ENCODE measurements at regions not wholly inside any gene's neighbourhood (a gene's known extent, or its start where the extent isn't known, plus 50 kb on each side); places are given as distances from the start of the nearest gene placed in this dataset.

DNA sequence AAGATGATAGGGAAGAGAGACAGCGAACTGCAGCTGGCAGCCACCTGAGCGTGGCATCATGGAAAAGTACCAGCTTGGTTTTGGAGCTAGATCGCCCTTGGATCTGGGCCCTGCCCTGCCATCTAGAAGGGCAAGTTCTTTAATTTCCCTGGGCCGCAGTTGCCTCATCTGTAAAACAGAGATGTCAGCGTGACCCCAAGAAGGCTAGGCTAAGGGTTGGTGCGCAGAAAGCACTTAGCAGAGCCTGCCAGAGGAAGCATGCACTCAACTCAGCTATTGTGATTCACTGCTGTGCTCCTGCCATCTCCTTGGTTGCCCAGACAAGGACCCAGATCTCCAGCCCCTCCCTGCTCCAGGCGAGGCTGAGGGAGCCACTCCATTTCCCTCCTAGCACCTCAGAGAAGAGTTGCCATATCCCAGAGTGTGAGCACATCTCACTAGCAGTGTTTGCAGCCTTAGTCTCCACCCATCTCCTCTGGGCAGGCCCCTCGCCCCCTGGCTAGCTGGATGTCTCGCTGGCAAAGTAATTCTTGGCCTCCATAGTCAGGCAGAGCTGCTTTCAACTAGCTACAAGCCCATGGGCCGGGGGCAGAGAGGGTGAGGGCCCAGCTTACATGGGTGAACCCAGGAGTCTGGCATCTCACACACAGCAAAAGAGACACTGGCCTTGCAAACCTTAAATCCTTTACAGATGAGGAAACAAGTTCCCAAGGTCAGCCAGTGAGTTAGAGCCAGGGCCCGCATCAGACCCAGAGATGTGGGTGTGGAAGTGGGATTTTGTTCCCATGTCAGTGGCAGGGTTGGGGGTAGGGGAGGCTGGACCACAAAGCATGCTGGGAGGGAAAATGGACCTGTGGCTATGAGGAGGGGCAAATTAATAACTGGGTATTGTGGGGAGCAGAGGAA, 280.7 kb upstream of the TLE3 start (continued):
- TF ChIP-seq, protein P1, sequence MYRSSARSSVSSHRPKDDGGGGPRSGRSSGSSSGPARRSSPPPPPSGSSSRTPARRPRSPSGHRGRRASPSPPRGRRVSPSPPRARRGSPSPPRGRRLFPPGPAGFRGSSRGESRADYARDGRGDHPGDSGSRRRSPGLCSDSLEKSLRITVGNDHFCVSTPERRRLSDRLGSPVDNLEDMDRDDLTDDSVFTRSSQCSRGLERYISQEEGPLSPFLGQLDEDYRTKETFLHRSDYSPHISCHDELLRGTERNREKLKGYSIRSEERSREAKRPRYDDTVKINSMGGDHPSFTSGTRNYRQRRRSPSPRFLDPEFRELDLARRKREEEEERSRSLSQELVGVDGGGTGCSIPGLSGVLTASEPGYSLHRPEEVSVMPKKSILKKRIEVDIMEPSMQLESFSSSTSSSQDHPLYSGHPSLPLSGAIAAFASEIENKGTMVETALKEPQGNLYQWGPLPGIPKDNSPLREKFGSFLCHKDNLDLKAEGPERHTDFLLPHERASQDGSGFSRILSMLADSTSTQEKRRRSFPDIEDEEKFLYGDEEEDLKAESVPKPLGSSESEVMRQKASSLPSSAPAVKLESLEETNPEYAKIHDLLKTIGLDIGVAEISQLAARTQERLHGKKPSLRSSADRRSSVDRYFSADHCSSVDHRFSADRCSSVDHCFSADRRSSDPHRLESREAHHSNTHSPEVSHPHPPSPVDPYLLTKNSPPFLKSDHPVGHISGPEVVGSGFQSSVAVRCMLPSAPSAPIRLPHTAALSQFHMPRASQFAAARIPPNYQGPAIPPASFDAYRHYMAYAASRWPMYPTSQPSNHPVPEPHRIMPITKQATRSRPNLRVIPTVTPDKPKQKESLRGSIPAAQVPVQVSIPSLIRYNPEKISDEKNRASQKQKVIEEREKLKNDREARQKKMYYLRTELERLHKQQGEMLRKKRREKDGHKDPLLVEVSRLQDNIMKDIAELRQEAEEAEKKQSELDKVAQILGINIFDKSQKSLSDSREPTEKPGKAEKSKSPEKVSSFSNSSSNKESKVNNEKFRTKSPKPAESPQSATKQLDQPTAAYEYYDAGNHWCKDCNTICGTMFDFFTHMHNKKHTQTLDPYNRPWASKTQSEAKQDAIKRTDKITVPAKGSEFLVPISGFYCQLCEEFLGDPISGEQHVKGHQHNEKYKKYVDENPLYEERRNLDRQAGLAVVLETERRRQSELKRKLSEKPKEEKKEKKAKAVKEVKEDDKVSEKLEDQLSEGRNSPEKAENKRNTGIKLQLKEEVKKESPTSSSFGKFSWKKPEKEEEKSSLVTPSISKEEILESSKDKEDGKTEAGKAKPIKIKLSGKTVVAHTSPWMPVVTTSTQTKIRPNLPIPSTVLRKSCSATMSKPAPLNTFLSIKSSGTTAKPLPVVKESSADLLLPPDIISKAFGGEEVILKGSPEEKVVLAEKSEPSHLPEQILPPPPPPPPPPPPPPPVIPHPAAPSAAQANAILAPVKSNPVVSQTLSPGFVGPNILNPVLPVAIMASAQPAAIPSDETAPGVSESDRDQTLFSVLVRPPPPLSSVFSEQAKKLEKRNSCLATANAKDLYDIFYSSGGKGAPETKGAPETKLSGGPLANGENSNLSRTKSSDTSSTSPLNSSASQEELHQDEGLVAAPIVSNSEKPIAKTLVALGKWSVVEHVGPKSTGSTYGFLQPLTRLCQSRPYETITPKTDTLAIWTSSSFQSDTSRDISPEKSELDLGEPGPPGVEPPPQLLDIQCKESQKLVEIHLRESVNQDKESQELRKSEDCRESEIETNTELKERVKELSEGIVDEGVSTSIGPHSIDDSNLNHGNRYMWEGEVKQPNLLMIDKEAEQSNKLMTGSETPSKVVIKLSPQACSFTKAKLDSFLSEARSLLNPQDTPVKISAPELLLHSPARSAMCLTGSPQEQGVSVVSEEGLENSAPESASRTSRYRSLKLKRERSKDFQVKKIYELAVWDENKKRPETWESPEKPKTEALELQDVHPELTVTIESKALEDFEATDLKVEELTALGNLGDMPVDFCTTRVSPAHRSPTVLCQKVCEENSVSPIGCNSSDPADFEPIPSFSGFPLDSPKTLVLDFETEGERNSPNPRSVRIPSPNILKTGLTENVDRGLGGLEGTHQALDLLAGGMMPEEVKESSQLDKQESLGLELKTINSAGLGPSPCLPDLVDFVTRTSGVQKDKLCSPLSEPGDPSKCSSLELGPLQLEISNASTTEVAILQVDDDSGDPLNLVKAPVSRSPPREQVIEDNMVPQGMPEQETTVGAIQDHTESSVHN (IDR thresholded peaks at IDR 0.05; ENCODE audit: borderline replicate concordance in 1 of 2, low read depth in 1 of 2): no peak
- TF ChIP-seq, protein P2, sequence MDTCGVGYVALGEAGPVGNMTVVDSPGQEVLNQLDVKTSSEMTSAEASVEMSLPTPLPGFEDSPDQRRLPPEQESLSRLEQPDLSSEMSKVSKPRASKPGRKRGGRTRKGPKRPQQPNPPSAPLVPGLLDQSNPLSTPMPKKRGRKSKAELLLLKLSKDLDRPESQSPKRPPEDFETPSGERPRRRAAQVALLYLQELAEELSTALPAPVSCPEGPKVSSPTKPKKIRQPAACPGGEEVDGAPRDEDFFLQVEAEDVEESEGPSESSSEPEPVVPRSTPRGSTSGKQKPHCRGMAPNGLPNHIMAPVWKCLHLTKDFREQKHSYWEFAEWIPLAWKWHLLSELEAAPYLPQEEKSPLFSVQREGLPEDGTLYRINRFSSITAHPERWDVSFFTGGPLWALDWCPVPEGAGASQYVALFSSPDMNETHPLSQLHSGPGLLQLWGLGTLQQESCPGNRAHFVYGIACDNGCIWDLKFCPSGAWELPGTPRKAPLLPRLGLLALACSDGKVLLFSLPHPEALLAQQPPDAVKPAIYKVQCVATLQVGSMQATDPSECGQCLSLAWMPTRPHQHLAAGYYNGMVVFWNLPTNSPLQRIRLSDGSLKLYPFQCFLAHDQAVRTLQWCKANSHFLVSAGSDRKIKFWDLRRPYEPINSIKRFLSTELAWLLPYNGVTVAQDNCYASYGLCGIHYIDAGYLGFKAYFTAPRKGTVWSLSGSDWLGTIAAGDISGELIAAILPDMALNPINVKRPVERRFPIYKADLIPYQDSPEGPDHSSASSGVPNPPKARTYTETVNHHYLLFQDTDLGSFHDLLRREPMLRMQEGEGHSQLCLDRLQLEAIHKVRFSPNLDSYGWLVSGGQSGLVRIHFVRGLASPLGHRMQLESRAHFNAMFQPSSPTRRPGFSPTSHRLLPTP (IDR thresholded peaks at IDR 0.05; ENCODE audit: borderline replicate concordance, extremely low read depth, insufficient read length): no peak
- no peak for TF ChIP-seq SRSF9 (IDR thresholded peaks at IDR 0.05; ENCODE audit: borderline replicate concordance, low read depth, low read length)
- no peak for TF ChIP-seq ZNF274 (IDR thresholded peaks at IDR 0.05; ENCODE audit: borderline replicate concordance, low read depth, low read length)
- TF ChIP-seq ZBTB1 (CRISPR knock-in tag; IDR thresholded peaks at IDR 0.05; ENCODE audit: borderline replicate concordance, low read depth): no peak
- TF ChIP-seq DIDO1 (tag; IDR thresholded peaks at IDR 0.05; ENCODE audit: low read depth): no peak
- TF ChIP-seq KLF6 (CRISPR knock-in tag; IDR thresholded peaks at IDR 0.05; ENCODE audit: borderline replicate concordance): no peak
- TF ChIP-seq, protein P3, sequence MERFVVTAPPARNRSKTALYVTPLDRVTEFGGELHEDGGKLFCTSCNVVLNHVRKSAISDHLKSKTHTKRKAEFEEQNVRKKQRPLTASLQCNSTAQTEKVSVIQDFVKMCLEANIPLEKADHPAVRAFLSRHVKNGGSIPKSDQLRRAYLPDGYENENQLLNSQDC (CRISPR knock-in tag; IDR thresholded peaks at IDR 0.05): no peak
- no peak for TF ChIP-seq GABPB2 (CRISPR knock-in tag; conservative IDR thresholded peaks at IDR 0.05)
- no peak for TF ChIP-seq ZNF77 (CRISPR knock-in tag; IDR thresholded peaks at IDR 0.05)
